ENCODE measurements at regions not wholly inside any gene's neighbourhood (a gene's known extent, or its start where the extent isn't known, plus 50 kb on each side); places are given as distances from the start of the nearest gene placed in this dataset.

DNA sequence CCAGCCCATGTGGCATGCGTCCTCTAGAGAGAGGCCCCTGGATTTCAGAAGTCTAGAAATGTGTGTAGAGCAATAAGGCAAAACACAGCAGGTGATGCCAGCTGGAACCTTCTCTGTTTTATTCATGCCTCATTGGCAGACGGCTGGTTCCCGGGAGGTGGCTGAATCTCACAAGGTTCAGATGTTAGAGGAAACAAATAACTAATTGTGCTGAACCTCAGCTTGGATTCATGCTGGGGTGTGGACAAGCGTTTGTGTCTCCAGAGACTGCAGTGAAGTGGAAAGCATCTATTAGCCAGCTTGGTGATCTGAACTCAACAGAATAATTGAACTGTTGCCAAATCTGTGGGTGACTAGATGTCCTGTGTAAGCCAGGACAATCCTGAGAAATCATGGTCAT lies 131.1 kb upstream of the NR4A3 start:
- TF ChIP-seq ESRRA (IDR thresholded peaks at IDR 0.05; ENCODE audit: borderline replicate concordance, low read length) (no peak), POLR2A (IDR thresholded peaks at IDR 0.05; ENCODE audit: low read length) (no peak), SMC3 (IDR thresholded peaks at IDR 0.05) (no peak), SREBF2 (IDR thresholded peaks at IDR 0.05) (no peak), POLR2AphosphoS2 (conservative IDR thresholded peaks at IDR 0.05; ENCODE audit: low read length) (no peak), RAD21 (conservative IDR thresholded peaks at IDR 0.05 in 1 of 2, IDR thresholded peaks at IDR 0.05 in 1 of 2) (no peak), EP300 (IDR thresholded peaks at IDR 0.05) (no peak)
- TF ChIP-seq, protein P1, sequence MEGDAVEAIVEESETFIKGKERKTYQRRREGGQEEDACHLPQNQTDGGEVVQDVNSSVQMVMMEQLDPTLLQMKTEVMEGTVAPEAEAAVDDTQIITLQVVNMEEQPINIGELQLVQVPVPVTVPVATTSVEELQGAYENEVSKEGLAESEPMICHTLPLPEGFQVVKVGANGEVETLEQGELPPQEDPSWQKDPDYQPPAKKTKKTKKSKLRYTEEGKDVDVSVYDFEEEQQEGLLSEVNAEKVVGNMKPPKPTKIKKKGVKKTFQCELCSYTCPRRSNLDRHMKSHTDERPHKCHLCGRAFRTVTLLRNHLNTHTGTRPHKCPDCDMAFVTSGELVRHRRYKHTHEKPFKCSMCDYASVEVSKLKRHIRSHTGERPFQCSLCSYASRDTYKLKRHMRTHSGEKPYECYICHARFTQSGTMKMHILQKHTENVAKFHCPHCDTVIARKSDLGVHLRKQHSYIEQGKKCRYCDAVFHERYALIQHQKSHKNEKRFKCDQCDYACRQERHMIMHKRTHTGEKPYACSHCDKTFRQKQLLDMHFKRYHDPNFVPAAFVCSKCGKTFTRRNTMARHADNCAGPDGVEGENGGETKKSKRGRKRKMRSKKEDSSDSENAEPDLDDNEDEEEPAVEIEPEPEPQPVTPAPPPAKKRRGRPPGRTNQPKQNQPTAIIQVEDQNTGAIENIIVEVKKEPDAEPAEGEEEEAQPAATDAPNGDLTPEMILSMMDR (IDR thresholded peaks at IDR 0.05) = no peak
- TF ChIP-seq, protein P2, sequence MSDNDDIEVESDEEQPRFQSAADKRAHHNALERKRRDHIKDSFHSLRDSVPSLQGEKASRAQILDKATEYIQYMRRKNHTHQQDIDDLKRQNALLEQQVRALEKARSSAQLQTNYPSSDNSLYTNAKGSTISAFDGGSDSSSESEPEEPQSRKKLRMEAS (IDR thresholded peaks at IDR 0.05) = no peak
